22Rv1 (cell line): ENCODE measurements at regions not wholly inside any gene's neighbourhood (a gene's known extent, or its start where the extent isn't known, plus 50 kb on each side); places are given as distances from the start of the nearest gene placed in this dataset.

ENCODE experiments used
- CTCF ChIP-seq: fragments of 450-650 bp; IDR thresholded peaks from 2 replicates; pipeline ENCODE4 v1.5.1; 2017; ENCODE audit warnings: mild to moderate bottlenecking
- ZFX ChIP-seq: fragments of 450-650 bp; IDR thresholded peaks from 2 replicates; pipeline ENCODE4 v1.6.1; 2017; ENCODE audit warnings: antibody characterized with exemption, borderline replicate concordance

- no peak for TF ChIP-seq CTCF
- TF ChIP-seq ZFX, result no peak
Measured at GRCh38 chrX:116226665-116227484, 56.3 kb downstream of the AGTR2 start.
